C4-2B (cell line): ENCODE measurements at regions not wholly inside any gene's neighbourhood (a gene's known extent, or its start where the extent isn't known, plus 50 kb on each side); places are given as distances from the start of the nearest gene placed in this dataset.

Experiments
- ZFX ChIP-seq: fragments of 450-650 bp; IDR thresholded peaks from 2 replicates; pipeline ENCODE4 v1.6.1; 2017
- TF ChIP-seq, protein P1 (sequence below): fragments of 450-650 bp; conservative IDR thresholded peaks from 2 replicates; pipeline ENCODE4 v1.5.1; 2017; ENCODE audit warnings: mild to moderate bottlenecking

DNA sequence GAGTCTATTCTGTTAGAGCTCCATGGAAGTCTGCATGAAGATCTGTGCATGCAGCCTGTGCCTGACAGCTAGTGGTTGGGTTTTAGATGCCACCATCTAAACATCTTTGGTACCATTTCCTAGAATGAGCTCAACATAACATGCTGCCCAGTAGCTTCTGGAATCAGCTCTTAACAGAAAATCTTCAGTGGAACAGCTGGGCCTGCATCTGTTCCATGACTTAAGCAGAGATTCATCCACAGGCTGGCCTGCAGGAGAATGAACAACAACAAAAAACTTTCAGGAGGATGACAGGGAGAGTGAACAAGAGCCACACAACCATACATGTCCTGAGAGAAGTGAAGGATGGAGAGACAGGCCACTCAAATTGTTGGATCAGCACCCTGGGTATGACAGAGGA, 316.6 kb downstream of the RDH14 start:
- TF ChIP-seq, protein P1, sequence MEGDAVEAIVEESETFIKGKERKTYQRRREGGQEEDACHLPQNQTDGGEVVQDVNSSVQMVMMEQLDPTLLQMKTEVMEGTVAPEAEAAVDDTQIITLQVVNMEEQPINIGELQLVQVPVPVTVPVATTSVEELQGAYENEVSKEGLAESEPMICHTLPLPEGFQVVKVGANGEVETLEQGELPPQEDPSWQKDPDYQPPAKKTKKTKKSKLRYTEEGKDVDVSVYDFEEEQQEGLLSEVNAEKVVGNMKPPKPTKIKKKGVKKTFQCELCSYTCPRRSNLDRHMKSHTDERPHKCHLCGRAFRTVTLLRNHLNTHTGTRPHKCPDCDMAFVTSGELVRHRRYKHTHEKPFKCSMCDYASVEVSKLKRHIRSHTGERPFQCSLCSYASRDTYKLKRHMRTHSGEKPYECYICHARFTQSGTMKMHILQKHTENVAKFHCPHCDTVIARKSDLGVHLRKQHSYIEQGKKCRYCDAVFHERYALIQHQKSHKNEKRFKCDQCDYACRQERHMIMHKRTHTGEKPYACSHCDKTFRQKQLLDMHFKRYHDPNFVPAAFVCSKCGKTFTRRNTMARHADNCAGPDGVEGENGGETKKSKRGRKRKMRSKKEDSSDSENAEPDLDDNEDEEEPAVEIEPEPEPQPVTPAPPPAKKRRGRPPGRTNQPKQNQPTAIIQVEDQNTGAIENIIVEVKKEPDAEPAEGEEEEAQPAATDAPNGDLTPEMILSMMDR: no peak
- TF ChIP-seq ZFX: no peak
